ENCODE measurements at regions not wholly inside any gene's neighbourhood (a gene's known extent, or its start where the extent isn't known, plus 50 kb on each side); places are given as distances from the start of the nearest gene placed in this dataset.
"Not testable (repeated sequence)": the region's sequence is repeated elsewhere in the genome, so short reads cannot be mapped to it uniquely, and the experiment has no call there.

DNA sequence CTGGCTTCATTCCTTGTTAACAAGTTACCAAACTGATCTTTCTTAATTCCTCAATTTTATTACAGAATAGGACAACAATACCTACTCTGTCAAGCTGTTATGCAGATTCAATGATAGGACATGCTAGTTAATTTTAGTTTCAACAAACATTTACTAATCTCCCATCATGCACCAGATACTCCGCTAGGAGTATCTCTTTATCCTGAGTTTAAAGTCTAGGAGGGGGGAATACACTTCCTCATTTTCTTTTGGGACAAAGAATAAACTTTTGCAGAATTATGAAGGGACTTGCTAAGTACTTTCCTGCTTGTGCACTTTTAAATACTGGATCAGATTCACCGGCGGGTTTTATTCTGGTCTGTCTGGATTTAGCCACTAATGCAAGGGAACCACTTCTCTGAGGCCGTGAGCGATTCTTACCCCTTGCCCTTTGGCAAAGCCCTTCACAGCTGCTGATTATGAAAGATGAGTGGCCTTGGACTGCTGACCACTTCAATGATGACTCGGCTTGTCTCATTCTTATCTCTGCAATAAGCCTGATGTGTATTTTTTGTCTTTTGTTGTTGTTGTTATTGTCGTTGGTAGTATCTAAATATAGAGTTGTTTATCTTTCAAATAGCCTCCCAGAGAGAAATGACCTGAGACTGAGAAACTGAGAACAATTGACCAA, 73.9 kb downstream of the RMI1 start:
- no peak for DNase-seq (ENCODE audit: low read depth)

DNA sequence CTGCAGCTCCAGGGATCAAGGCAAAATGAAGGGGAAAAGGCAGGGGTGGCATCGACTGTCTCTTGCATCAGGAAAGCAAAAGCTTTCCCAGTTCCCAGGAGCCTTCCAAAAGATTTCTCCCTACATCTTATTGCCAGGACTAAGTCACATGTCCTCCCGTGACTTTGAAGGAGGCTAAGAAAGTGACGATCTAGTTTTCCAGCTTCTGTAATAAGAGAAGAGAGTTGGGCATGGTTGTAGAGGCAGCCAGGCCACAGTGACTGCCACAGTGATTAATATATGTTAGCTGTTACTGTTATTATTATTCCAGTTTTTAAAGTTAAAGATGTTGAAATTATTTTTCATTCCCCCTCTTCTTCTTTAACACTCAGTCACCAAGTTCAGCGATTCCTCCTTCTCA, 77.1 kb downstream of the RMI1 start:
- no peak for DNase-seq (ENCODE audit: low read depth)

DNA sequence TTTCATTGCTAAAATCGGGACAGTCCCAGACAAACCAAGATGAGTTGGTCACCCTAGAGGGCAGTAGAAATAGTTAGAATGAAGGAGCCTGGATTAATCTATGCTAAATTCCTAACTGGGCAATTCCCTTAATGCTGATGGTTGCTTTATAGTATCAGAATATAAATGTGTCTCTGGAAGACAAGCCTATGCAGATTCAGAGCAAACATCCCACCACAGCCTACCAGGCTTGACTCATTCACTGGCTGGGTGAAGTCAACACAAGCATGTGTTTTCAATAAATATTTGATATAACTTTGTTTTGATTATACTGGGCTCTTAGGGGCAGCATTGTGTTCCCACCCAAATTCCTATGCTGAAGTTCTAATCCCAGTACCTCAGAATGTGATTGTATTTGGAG, 79.3 kb downstream of the RMI1 start:
- no peak for DNase-seq (ENCODE audit: low read depth)

DNA sequence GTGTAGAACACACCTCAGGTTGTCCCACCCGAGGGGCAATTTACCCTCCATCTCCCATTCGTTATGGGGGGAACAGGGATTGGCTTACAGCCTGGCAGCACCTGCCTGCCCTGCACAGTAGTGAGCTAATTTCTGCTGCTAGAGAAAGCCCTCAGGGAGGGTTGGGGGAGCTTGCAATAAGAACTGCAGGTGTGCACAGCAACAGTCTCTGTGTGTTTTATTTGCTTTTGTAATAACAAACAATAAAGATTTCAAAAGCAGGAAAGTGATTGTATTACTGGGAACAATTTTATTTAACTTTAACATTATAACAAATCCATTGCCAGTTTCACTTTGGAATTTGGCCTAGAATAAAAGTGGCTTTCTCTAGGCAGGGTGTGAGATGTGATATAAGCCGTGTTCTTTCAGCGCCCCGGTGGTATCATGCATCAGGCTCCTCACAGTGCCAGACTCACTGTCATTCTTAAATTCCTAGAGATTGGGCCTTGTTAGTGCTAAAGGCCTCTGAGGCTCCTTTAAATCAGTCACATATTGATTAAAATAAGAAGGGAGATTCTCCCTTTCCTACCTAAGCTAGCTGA, 81.1 kb downstream of the RMI1 start:
- DNase-seq (ENCODE audit: low read depth) = no peak

DNA sequence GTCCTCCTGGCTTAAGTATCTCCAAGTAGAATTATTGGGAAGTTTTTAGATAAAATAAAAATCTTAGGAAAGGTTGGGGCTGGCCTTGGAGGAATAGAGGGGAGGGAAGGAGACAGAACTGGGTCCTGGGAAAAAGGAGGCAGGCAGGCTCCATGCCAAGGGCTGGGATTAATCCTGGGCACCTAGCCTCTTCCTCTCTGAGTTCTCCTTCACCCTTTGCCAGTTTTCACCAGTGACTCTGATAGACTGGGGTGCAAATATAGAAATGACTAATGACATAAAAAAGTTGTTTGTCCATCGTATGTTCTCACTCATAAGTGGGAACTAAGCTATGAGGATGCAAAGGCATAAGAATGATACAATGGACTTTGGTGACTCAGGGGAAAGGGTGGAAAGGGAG, 81.9 kb downstream of the RMI1 start:
- no peak for DNase-seq (ENCODE audit: low read depth)

DNA sequence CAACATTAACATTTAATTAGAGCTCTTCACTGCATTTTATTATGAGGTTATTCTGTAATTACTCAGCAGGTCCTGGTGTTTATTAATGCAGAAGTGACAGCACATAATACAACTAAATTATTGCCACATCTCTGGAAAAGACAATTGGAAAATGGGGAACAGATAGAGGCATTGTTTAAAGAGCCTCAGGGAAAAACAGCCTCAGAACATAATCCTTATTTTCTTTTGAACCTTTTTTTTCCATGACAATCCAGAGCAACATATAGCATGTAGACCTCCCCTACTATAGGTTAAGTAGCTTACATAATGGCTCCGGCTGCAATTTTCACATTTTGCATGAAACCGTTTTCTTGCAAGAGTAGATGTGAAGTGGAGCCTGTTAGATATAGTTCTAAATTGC, 87.2 kb downstream of the RMI1 start:
- no peak for DNase-seq (ENCODE audit: low read depth)

DNA sequence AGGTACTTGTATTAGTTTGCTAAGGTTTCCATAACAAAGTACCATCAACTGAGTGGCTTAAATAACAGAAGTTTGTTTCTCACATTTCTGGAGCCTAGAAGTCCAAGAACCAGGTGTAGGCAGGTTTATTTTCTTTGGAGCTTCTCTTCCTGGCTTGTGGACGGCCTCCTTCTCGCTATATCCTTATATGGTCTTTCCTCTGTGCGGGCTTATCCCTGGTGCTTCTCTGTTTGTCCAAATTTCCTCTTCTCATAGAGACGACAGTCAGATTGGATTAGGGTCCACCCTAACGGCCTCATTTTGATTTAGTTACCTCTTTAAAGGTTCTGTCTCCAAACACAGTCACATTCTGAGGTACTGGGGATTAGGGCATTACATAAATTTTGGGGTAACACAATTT, 88.3 kb downstream of the RMI1 start:
- no peak for DNase-seq (ENCODE audit: low read depth)

DNA sequence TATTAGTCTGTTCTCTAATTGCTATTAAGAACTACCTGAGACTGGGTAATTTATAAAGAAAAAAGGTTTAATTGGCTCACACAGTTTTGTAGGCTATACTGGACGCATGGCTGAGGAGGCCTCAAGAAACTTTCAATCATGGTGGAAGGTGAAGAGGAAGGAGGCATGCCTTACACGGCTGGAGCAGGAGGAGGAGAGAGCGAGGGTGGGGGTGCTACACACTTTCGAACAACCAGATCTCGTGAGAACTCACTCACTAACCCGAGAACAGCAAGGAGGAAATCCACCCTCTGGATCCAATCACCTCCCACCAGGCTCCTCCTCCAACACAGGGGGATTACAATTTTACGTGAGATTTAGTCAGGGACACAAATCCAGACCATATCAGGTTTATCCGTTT, 90.0 kb downstream of the RMI1 start:
- DNase-seq (ENCODE audit: low read depth) = no peak

DNA sequence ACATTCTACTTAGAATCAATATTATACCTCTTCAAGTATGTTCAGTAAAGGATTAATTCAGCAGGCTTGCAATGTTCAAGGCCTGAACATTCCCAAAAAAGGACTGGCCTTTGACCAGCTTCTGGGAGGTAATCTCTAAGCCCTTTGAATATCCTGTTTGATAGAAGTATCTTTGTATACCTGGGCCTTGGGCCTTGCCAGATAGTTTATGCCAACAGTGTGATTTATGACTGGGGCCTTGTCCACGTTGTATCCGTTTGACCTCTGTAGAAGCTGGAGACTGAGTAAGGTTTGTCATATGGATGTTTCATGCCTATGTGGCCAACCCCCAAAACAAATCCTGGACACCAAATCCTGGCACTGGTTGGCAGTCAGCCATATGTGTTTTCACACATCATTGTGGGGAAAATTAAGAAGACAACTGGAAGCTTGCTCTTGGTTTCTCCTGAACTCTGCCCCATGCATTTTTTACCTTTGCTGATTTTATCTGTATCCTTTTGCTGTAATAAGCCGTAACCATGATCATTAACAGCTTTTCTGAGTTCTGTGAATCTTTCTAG, 92.1 kb downstream of the RMI1 start:
- no peak for DNase-seq (ENCODE audit: low read depth)

DNA sequence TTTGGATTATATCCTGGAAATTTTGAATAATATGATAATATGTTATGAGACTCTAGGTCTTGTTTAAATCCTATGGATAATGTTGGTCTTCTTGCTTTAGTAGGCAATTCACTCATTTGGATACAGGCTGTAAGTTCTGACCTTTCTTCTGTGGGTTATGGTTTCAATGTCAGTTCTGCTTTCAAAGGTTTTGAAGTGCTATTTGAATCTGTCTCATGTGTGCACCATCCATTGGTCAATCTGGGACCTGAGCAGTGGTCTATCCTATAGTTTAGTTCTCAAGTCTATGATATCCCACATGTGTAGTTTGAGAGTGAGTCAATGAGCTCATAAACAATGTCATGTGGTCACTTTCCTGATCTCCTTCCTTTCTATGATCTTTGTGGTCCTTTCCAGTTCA, 94.4 kb downstream of the RMI1 start:
- no peak for DNase-seq (ENCODE audit: low read depth)

DNA sequence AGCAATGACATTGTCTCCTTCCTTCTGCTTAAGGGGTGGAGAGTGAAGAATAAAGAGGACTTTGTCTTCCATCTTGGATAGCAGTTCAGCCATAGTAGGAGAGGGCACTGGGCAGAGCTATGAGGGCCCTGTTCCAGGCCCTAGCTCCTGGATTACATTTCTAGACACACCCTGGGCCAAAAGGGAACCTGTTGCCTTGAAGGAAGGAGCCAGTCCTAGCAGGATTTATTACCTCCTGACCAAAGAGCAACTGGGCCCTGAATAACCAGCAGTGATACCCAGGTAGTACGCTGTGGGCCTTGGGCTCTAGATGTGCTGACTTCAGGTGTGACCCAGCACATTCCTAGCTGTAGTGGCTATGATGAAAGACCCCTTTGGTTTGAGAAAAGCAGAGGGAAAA, 95.8 kb downstream of the RMI1 start:
- DNase-seq (ENCODE audit: low read depth) = no peak

DNA sequence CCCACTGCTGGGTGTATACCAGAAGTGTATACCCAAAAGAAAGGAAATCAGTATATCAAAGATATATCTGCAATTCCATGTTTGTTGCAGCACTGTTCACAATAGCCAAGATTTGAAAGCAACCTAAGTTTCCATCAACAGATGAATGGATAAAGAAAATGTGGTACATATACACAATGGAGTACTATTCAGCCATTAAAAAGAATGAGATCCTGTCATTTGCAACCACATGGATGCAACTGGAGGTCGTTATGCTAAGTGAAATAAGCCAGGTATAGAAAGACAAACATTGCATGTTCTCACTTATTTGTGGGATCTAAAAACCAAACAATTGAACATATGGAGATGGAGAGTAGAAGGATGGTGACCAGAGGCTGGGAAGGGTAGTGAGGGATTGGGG, 97.2 kb downstream of the RMI1 start:
- DNase-seq (ENCODE audit: low read depth) = not testable (repeated sequence)

DNA sequence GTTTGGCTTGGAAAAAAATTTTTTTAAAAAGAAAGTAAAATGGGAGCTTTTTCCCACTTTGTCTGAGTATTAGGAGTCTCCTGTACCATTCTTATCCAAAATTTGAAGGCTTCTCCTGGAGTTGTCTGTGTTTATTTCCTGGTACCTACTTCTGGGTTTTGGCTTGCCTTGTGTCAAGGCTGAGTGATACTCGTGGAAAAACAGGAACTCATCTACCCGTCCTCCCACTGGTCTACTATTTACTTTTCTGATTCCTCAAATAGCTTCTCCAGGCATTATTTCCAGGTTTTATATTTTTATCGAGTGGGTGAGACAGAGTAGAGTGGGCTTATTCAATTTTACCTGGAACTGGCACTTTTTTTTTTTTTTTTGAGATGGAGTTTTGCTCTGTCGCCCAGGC, 99.4 kb downstream of the RMI1 start:
- DNase-seq (ENCODE audit: low read depth) = no peak

DNA sequence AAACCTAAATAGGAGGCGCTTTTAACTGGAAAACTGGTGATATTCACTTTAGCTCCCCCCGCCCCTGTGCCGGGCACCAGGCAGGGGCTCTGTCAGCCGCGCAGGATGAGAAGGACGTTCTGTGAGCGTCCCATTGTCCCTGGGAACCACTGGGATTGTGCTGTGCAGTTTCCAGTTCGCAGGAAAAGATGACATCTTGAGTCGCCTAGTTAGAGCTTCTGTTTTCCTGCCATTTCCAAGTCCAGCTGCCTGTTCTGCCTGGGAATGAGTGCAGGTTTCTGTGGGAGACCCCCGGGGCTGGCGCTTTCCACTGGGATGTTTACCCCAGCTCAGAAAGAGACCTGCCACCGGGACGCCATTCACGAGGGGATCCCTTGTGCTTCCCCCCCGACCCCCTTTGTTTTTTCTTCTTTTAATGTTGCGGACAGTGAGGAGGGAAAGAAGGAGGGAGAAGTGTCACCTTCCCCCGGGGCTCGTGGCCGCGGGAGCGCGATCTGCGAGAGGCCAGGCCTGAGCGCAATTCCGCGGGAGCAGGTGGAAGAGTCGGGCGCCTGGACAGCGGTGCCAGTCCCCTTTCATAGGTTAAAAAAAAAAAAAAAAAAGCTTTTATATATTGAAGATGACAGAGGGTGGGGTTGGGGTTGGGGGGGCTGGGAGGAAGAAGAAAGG, 121.5 kb downstream of the RMI1 start:
- no peak for DNase-seq (ENCODE audit: low read depth)

DNA sequence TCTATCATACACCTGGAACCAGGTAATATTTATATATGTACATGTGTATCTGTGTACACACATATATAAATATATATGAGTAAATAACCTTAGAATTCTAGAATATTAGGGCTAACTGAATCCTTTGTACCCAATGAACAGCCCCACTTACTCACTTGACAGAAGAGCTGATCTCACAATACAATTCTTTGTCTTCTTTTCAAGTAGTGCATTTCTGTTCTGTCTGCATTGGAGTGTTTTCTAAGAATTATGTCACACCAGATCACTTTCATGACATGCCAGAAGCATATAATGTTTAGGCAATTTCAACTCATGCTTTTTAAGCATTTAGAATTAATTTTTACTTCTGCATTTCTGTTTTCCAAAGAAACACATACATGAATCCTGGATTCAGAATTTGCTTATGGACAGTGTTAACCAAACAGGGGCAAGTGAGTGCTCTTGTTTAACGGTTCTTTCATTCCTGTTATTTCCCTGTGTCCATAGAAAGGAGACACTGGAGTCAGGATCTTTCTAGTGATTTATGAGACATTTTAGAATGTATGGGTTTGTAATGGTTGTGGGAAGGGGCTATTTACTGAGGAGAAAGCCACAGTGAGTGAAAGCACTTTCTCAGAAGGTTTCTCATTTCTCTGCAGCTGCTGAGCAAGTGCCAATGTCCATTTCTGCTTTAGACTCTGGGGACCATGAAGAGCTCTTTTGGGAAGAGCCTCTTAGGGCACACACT, 123.2 kb downstream of the RMI1 start:
- no peak for DNase-seq (ENCODE audit: low read depth)

DNA sequence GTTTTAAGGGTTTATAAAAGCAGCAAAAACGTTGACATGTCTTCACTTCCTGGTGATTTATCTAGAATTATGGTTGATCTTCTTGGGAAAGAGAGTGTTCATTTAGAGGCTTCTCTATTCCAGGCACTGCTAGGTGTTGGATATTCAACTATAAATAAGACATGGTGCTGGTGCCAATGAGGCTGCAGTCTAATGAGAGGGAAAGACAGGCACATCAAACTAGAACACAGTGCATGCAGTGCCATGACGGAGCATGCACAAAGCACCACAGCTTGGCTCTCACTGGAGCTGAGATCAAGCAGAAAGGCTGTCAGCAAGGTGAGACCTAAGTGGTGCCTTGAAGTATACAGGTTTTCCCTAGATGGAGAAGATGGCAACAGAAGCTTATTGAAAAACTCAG, 126.5 kb downstream of the RMI1 start:
- no peak for DNase-seq (ENCODE audit: low read depth)

DNA sequence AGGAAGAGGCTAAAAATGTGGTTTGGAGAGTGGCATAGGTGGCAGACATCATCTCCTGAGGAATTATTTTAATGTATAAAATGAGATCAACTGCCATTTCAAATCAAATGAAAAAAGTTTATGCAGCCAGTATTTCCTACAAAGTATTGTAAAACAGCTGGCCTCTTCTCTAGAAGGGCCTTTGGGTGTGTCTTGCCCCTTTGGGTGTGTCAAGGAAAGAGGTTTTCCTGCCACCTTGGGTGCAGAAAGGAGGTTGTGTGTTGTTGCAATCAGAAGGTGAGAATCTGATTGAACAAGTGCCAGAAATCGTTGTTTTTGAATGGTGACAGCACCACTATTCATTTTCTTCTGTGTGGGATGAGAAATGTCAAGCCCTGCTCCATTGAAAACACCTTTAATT, 127.4 kb downstream of the RMI1 start:
- DNase-seq (ENCODE audit: low read depth) = no peak

DNA sequence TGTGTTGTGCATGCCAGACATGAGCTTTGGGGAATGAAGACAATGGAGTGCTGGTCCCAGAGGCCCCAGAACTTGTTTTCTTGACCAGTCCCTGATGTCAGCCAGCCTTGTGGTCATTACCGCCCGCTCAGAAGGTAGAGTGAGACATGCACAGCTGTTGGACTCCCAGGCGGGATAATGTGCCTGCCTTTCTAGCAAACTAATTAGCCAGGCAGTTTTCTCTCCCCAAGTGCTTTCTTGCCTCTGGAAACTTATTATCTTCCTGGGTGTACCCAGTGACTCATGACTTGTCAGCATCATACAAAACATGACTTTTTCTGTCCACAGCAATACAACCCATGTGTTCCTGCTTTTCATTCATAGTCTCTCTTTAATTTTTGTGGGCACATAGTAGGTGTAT, 131.1 kb downstream of the RMI1 start:
- peak; percentile 18 for DNase-seq (ENCODE audit: low read depth)

DNA sequence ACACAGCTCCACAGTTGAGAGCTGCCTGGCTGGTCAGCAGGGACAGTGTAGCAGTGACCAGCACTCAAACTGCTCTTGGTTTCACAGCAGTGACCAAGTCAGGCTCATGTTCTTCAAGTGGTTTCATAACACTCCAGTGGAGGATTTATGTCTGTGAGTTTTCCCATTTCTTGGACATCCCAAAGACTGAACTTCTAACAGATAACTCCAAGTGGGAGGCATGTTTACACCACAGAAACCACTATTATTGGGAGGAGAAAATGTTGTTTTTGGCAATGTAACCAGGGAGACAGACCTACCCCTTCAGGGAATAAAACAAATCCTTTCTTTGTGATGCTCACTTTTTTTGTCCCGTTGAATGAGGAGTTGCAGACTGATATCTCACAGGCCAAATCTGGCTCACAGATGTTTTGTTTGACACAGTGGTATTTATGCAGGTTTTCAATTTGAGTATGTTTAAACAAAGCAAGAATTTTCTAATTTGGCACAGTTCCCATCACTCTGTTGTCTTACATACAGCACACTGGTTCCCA, 141.5 kb downstream of the RMI1 start:
- peak; percentile 71 for DNase-seq (ENCODE audit: low read depth)

DNA sequence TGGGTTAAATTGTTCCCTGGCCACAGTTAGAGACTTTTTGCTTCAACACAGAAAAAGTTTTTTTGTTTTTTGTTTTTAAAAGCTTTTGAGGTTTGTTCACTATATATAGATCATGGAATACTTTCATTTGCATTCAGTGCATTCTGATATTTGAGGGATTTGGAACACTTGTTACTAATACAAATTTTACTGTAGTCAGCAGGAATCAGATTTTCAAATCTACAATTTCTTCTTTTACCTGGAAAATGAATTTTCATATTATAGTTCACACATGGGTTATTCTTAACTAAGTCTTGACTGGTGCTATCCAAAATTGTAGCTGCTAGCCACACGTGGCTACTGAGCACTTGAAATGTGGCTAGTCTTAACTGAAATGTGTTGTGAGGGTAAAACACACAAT, 142.0 kb downstream of the RMI1 start:
- DNase-seq (ENCODE audit: low read depth) = no peak

DNA sequence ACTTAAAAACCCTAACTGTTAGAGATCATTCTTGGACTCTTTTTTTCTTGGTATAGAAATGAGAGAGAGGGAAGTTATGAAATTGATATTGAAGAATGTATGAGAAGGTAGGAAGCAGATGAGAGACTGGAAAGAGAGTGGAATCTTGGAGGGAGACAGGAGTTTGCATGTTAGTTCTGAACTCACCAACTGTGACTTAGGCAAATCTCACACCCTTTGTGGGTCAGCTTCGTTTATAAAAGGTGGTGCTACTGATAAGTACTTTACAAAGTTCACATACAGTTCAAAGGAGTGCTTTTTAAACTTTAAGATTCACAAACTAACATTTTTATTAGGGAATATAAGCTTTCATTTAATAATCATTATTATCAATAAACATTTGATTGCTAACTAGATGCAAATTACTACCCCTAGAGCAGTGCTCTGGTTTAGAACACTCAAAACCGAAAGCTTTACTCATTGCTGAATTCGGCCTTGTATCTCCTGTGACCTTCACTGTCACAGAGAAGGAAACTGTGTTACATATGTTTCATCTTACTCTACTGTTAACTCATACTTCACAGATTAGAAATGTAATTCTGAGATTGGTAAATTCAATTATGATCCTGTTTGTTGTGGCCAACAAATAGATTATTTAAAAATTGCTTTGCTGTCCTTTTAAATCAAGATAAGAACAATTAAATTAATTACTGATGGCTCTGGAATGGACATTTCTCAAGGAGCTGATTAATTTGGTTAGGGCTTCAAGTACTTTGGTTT, 143.2 kb downstream of the RMI1 start:
- DNase-seq (ENCODE audit: low read depth) = no peak

DNA sequence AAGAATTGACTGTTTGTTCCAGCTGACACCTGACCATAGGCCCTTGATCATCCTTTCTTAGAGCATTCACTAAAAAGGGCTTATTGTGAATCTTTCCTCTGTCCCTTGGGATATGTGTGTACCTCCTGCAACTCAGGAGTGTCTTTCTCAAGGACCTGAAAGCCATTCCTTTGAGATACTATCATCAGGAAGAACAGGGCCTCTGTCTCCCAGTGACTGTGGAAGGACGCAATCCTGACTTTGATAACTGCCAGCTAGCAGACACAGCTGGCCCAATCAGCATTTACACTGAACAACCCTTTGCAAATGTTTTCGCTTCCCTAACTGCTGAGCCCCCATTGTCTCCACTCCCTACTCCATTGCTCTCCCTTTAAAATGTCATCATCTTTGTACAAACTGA, 144.4 kb downstream of the RMI1 start:
- DNase-seq (ENCODE audit: low read depth) = no peak
